Sigmoid colon (tissue), 6 donors: ENCODE measurements at regions not wholly inside any gene's neighbourhood (a gene's known extent, or its start where the extent isn't known, plus 50 kb on each side); places are given as distances from the start of the nearest gene placed in this dataset.

Source experiments
- DNase-seq: peaks from one replicate; pipeline ENCODE4 v3.0.0-alpha.2; 2019
- H3K27ac ChIP-seq, 4 donors: fragments of 200-600 bp; sonication (generic); one replicate each; pipeline ENCODE4 v1.5.1; 2016 to 2019; ENCODE audit warnings: mild to moderate bottlenecking in 1 of 4
- H3K27me3 ChIP-seq, 3 donors: fragments of 200-600 bp; sonication (generic); one replicate each; pipeline ENCODE4 v1.5.1; 2019; ENCODE audit warnings: mild to moderate bottlenecking in 1 of 3
- H3K36me3 ChIP-seq, 4 donors: fragments of 200-600 bp; sonication (generic); one replicate each; pipeline ENCODE4 v1.5.1; 2016 to 2019
- H3K4me1 ChIP-seq, 4 donors: fragments of 200-600 bp; sonication (generic); one replicate each; pipeline ENCODE4 v1.5.1; 2017 to 2019
- H3K4me3 ChIP-seq, 4 donors: fragments of 200-600 bp; sonication (generic); one replicate each; pipeline ENCODE4 v1.5.1; 2017 to 2019; ENCODE audit warnings: mild to moderate bottlenecking in 2 of 4, moderate library complexity in 1 of 4
- H3K9me3 ChIP-seq, 4 donors: fragments of 200-600 bp in 3 of 4; sonication (generic) in 3 of 4; one replicate each; pipeline versions ENCODE4 v1.5.1 to v1.6.1; 2013 to 2019
- CTCF ChIP-seq, 4 experiments: fragments of 450-650 bp in 3 of 4; fragments of 200-600 bp in 1 of 4; IDR thresholded peaks; one replicate each; pipeline ENCODE4 v1.5.1; 2016 to 2019; ENCODE audit warnings: antibody characterized with exemption in 4 of 4, mild to moderate bottlenecking in 3 of 4, moderate library complexity in 2 of 4
- EP300 ChIP-seq, 4 donors: sonication (generic); formaldehyde crosslinking; IDR thresholded peaks; one replicate each; pipeline ENCODE4 v1.6.1; 2017; ENCODE audit warnings: antibody characterized with exemption in 4 of 4
- POLR2A ChIP-seq, 2 donors: fragments of 450-650 bp; IDR thresholded peaks; one replicate each; pipeline ENCODE4 v1.6.1; 2016; ENCODE audit warnings: antibody characterized with exemption in 2 of 2, mild to moderate bottlenecking in 2 of 2, moderate library complexity in 2 of 2
- POLR2AphosphoS5 ChIP-seq, 4 donors: sonication (generic); formaldehyde crosslinking; IDR thresholded peaks; one replicate each; pipeline ENCODE4 v1.6.1; 2017; ENCODE audit warnings: antibody characterized with exemption in 4 of 4
- WGBS, 2 donors: extraction: QIAGEN DNeasy Blood & Tissue Kit; methylation state at CpG; one replicate each; pipeline ENCODE4 v1.1.7; 2013; 5-methylcytosine and 5-hydroxymethylcytosine counted together
- intact Hi-C: fragments of 100-400 bp; cut with DNase I; formaldehyde crosslinking; loops from one replicate; pipeline ENCODE4 v1.15.1; 2023
- donor health status: healthy with polysubstance abuse.
- donor health status: healthy.

- H3K36me3 ChIP-seq: no peaks in the 10 kb centered on the region
- 76 to 82% methylated on average over 5 of the region's 5 CpGs for WGBS, 2 donors
- no peak for DNase-seq
- H3K9me3 ChIP-seq: no peaks in the 10 kb centered on the region
- intact Hi-C loops: no loop called here
- no peak overlapping the region for H3K4me3 ChIP-seq
- H3K27me3 ChIP-seq: no peaks in the 10 kb centered on the region
- no peak overlapping the region for H3K27ac ChIP-seq
- peaks cover 0 to 11% (median 8%) of the 10 kb centered on the region in 4 donors for H3K4me1 ChIP-seq
- TF ChIP-seq POLR2AphosphoS5 (IDR thresholded peaks at IDR 0.05): no peak
- TF ChIP-seq CTCF (IDR thresholded peaks at IDR 0.05): no peak
- no peak for TF ChIP-seq EP300 (IDR thresholded peaks at IDR 0.05)
- no peak for TF ChIP-seq POLR2A (IDR thresholded peaks at IDR 0.05)
Observed at GRCh38 chr5:74040811-74041491, 415.0 kb downstream of the ARHGEF28 start.

- intact Hi-C loops: no loop called here
- DNase-seq: no peak
Observed at GRCh38 chr5:74040065-74040551, 414.1 kb downstream of the ARHGEF28 start.

GRCh38 chr5:74037321-74037720, 411.3 kb downstream of the ARHGEF28 start:
- no peak overlapping the region for H3K4me3 ChIP-seq
- DNase-seq: no peak
- no peaks in the 10 kb centered on the region for H3K9me3 ChIP-seq
- TF ChIP-seq POLR2AphosphoS5 (IDR thresholded peaks at IDR 0.05): no peak
- no peak for TF ChIP-seq CTCF (IDR thresholded peaks at IDR 0.05)
- no peak for TF ChIP-seq EP300 (IDR thresholded peaks at IDR 0.05)
- TF ChIP-seq POLR2A (IDR thresholded peaks at IDR 0.05): no peak
- intact Hi-C loops: no loop called here
- no peaks in the 10 kb centered on the region for H3K27me3 ChIP-seq
- 92 to 93% methylated on average over 2 of the region's 2 CpGs for WGBS, 2 donors
- H3K4me1 ChIP-seq: peaks cover 0 to 26% (median 14%) of the 10 kb centered on the region in 4 donors
- H3K36me3 ChIP-seq: no peaks in the 10 kb centered on the region
- no peak overlapping the region for H3K27ac ChIP-seq

More at GRCh38 chr5:74040065-74040551, 414.1 kb downstream of the ARHGEF28 start:
- WGBS, 2 donors: 60 to 70% methylated on average over 2 of the region's 2 CpGs
- no peak for TF ChIP-seq POLR2A (IDR thresholded peaks at IDR 0.05)
- no peak for TF ChIP-seq EP300 (IDR thresholded peaks at IDR 0.05)
- no peak for TF ChIP-seq CTCF (IDR thresholded peaks at IDR 0.05)
- no peak for TF ChIP-seq POLR2AphosphoS5 (IDR thresholded peaks at IDR 0.05)
- H3K4me3 ChIP-seq: no peak overlapping the region
- H3K27ac ChIP-seq: no peak overlapping the region
- H3K27me3 ChIP-seq: no peaks in the 10 kb centered on the region
- H3K4me1 ChIP-seq: peaks cover 0 to 18% (median 14%) of the 10 kb centered on the region in 4 donors
- H3K36me3 ChIP-seq: no peaks in the 10 kb centered on the region
- no peaks in the 10 kb centered on the region for H3K9me3 ChIP-seq

- Histone ChIP-seq H3K36me3 (no peaks in the 10 kb centered on the region), H3K9me3 (no peaks in the 10 kb centered on the region), H3K4me1 (peaks cover 0 to 26% (median 14%) of the 10 kb centered on the region in 4 donors), H3K27me3 (no peaks in the 10 kb centered on the region), H3K4me3 (no peak overlapping the region), H3K27ac (no peak overlapping the region)
- 31 to 39% methylated on average over 6 of the region's 6 CpGs for WGBS, 2 donors
- peak in 2 of 4 experiments; percentile 23 to 29 for TF ChIP-seq CTCF (IDR thresholded peaks at IDR 0.05)
- no peak for TF ChIP-seq EP300 (IDR thresholded peaks at IDR 0.05)
- no peak for TF ChIP-seq POLR2A (IDR thresholded peaks at IDR 0.05)
- TF ChIP-seq POLR2AphosphoS5 (IDR thresholded peaks at IDR 0.05): peak in 1 of 4 donors; percentile 46
- intact Hi-C loops: loop anchor here (2.0 kb wide), 1 partner anchor 605 kb away; the partner anchor contains the start of gene ENC1
- no peak for DNase-seq
Observed at GRCh38 chr5:74035521-74035937, 409.5 kb downstream of the ARHGEF28 start.
